Mesothelial cell of epicardium (in vitro differentiated cells): ENCODE measurements at regions not wholly inside any gene's neighbourhood (a gene's known extent, or its start where the extent isn't known, plus 50 kb on each side); places are given as distances from the start of the nearest gene placed in this dataset.
"Not testable (repeated sequence)": the region's sequence is repeated elsewhere in the genome, so short reads cannot be mapped to it uniquely, and the experiment has no call there.

Experiments used
- DNase-seq, 2 experiments: peaks; one replicate each; pipeline ENCODE4 v3.0.0; 2021; ENCODE audit warnings: low spot score in 2 of 2; ENCODE audit not compliant: unreplicated experiment in 2 of 2
- H3K27ac Mint-ChIP-seq: 2 replicates; pipeline ENCODE4 v1.8.0; 2021; ENCODE audit warnings: mixed read lengths
- H3K27me3 Mint-ChIP-seq: 2 replicates; pipeline ENCODE4 v1.8.0; 2021; ENCODE audit warnings: low read depth, mixed read lengths
- H3K36me3 Mint-ChIP-seq: 2 replicates; pipeline ENCODE4 v1.8.0; 2021; ENCODE audit warnings: mixed read lengths
- H3K4me1 Mint-ChIP-seq: 2 replicates; pipeline ENCODE4 v1.8.0; 2021; ENCODE audit warnings: mixed read lengths
- H3K4me3 Mint-ChIP-seq: 2 replicates; pipeline ENCODE4 v1.8.0; 2021; ENCODE audit warnings: mild to moderate bottlenecking, moderate library complexity, mixed read lengths
- H3K9me3 Mint-ChIP-seq: 2 replicates; pipeline ENCODE4 v1.8.0; 2021; ENCODE audit warnings: mixed read lengths
- CTCF ChIP-seq: fragments of 200-600 bp; sonication (generic); IDR thresholded peaks from one replicate; pipeline ENCODE4 v1.5.0; 2021; ENCODE audit warnings: antibody characterized with exemption; ENCODE audit not compliant: unreplicated experiment

- Mint-ChIP-seq H3K4me3 (no peak overlapping the region), H3K27me3 (peaks cover 5% of the 10 kb centered on the region)
- TF ChIP-seq CTCF, result no peak
Measured at GRCh38 chr17:14547556-14547955, 246.7 kb downstream of the HS3ST3B1 start.

GRCh38 chr17:14547016-14547415 is 246.1 kb downstream of the HS3ST3B1 start:
- Mint-ChIP-seq H3K4me3 (no peak overlapping the region), H3K9me3 (peaks cover 6% of the 10 kb centered on the region), H3K27ac (no peak overlapping the region), H3K36me3 (no peaks in the 10 kb centered on the region), H3K4me1 (peaks cover 2% of the 10 kb centered on the region), H3K27me3 (peaks cover 5% of the 10 kb centered on the region)
- no peak for DNase-seq
- no peak for TF ChIP-seq CTCF

More at GRCh38 chr17:14547556-14547955, 246.7 kb downstream of the HS3ST3B1 start:
- H3K9me3 Mint-ChIP-seq, result peaks cover 6% of the 10 kb centered on the region
- H3K4me1 Mint-ChIP-seq, result no peaks in the 10 kb centered on the region
- H3K27ac Mint-ChIP-seq, result no peak overlapping the region
- DNase-seq, result no peak
- H3K36me3 Mint-ChIP-seq, result no peaks in the 10 kb centered on the region

GRCh38 chr17:14545156-14545906 is 244.4 kb downstream of the HS3ST3B1 start:
- no peak overlapping the region for H3K27ac Mint-ChIP-seq
- no peak for TF ChIP-seq CTCF
- peaks cover 10% of the 10 kb centered on the region for H3K4me1 Mint-ChIP-seq
- H3K9me3 Mint-ChIP-seq, result peaks cover 6% of the 10 kb centered on the region
- no peak overlapping the region for H3K4me3 Mint-ChIP-seq
- H3K27me3 Mint-ChIP-seq, result peaks cover 3% of the 10 kb centered on the region
- H3K36me3 Mint-ChIP-seq, result no peaks in the 10 kb centered on the region
- no peak for DNase-seq

- TF ChIP-seq CTCF, result no peak
- no peak overlapping the region for H3K4me3 Mint-ChIP-seq
- no peak overlapping the region for H3K27ac Mint-ChIP-seq
- peaks cover 15% of the 10 kb centered on the region for H3K9me3 Mint-ChIP-seq
- no peak for DNase-seq
- H3K27me3 Mint-ChIP-seq, result no peaks in the 10 kb centered on the region
- peaks cover 10% of the 10 kb centered on the region for H3K4me1 Mint-ChIP-seq
- H3K36me3 Mint-ChIP-seq, result no peaks in the 10 kb centered on the region
Measured at GRCh38 chr17:14541714-14542113, 240.8 kb downstream of the HS3ST3B1 start.

GRCh38 chr17:14539801-14540200 is 238.9 kb downstream of the HS3ST3B1 start:
- no peaks in the 10 kb centered on the region for H3K27me3 Mint-ChIP-seq
- no peak for DNase-seq
- TF ChIP-seq CTCF, result no peak
- no peaks in the 10 kb centered on the region for H3K36me3 Mint-ChIP-seq
- no peak overlapping the region for H3K4me3 Mint-ChIP-seq
- H3K27ac Mint-ChIP-seq, result no peak overlapping the region
- H3K4me1 Mint-ChIP-seq, result peaks cover 10% of the 10 kb centered on the region
- H3K9me3 Mint-ChIP-seq, result peaks cover 15% of the 10 kb centered on the region

- DNase-seq, H3K27ac Mint-ChIP-seq, H3K4me1 Mint-ChIP-seq, H3K27me3 Mint-ChIP-seq, H3K4me3 Mint-ChIP-seq, H3K36me3 Mint-ChIP-seq: not testable (repeated sequence)
- H3K9me3 Mint-ChIP-seq, result peaks cover 31% of the 10 kb centered on the region
Measured at GRCh38 chr17:14532242-14532641, 231.4 kb downstream of the HS3ST3B1 start.
